HG03342 (cell line): ENCODE measurements at regions not wholly inside any gene's neighbourhood (a gene's known extent, or its start where the extent isn't known, plus 50 kb on each side); places are given as distances from the start of the nearest gene placed in this dataset.
"Not testable (repeated sequence)": the region's sequence is repeated elsewhere in the genome, so short reads cannot be mapped to it uniquely, and the experiment has no call there.

Experiments
- ATAC-seq: cut with Tn5 transposase; IDR thresholded peaks from one replicate; pipeline ENCODE4 v1.9.1; 2021; ENCODE audit warnings: mild to moderate bottlenecking, moderate library complexity; ENCODE audit not compliant: unreplicated experiment

- no peak for ATAC-seq
Observed at GRCh38 chr13:56515441-56515840, 625.3 kb upstream of the PRR20A start.

DNA sequence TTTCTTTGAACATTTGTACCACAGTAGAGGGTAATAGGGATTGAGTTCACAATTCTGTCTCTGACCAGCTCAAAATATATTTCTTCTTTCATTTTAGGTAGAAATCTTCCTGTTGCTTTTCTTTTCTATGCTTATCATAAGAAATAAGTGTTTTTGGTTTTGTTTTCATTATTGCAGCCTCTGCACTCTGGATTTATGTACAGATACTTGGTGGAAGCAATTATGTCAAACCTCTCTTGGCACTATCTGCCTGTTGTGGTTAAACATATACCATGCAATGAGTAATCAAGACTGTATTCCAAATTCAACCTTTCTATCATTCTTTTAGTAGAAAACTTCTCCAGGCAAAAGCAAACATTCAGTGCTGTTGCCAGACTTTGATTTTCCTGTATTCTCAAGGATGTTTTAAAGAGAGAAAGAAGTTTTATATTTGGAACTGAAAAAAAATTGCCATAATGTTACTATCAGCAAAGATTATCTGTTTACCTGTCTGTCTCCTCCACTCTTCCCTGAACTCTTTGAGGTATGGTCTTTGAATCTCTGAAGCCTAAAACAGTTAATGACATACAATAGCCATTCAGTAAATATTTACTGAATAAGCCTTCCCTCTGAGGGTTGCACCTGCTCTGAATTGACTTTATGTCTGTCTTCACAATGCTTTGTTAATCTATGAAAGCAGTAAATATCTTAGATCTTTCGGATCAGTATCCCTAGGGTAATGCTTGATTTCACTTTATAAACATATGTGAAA lies 612.5 kb upstream of the PRR20A start:
- no peak for ATAC-seq

DNA sequence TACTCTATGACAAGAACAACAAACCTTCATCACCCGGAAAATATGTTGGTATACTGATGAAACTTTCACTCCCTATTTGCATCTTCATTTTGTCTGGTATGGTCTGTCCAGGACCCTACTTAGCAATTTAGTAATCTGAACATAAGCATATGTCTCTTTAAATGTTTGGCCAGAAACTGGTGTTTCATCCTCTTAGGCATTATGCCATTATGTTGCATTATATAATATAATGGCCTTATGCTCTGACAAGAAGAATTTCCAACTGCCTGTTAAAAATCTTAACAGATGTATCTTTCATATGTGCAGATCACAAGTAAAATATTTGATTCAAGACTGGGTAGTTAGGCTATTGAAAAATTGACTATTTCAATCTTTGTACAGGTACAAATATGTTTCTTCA lies 610.6 kb upstream of the PRR20A start:
- ATAC-seq: no peak

- ATAC-seq: not testable (repeated sequence)
Observed at GRCh38 chr13:56547921-56548320, 592.8 kb upstream of the PRR20A start.

DNA sequence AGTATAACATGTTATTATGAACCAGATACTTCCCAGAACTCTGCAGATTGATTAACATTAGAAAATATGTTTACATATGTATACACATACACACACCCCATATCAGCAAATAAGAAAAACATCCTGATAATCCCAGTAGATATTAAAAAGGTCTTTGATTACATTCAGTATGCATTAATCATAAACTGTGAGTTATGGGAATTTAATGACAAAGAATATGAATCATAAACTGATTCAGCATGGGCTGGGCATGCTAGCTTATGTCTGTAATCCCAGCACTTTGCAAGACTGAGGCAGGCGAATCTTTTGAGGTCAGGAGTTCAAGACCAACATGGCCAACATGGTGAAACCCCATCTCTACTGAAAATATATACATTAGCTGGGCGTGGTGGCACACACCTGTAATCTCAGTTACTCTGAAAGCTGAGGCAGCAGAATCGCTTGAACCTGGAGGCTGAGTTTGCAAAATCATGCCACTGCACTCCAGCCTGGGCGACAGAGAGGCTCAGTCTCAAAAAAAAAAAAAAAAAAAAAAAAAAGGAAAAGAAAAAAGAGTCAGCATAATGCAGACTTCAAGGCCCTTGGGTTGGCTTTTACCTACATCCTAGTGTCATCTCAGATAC lies 581.9 kb upstream of the PRR20A start:
- ATAC-seq: no peak

DNA sequence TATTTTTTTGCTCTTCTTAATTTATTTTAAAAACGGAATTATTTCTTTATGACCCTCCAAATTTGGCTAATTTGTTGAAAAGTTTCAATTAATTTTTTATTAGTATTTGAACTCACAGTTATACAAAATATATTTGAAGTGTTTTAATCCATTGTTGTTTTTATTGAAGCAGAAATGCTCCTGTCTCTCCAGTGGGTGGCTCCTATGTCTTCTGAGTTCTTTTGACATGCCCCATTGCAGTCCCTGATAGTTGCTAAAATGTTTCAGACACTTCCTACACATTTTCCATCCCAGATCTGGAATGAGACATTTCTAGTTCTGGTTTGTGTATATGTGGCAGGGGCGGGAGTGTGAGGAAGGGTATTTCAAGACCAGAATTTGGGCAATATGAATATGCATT lies 579.4 kb upstream of the PRR20A start:
- ATAC-seq: no peak

DNA sequence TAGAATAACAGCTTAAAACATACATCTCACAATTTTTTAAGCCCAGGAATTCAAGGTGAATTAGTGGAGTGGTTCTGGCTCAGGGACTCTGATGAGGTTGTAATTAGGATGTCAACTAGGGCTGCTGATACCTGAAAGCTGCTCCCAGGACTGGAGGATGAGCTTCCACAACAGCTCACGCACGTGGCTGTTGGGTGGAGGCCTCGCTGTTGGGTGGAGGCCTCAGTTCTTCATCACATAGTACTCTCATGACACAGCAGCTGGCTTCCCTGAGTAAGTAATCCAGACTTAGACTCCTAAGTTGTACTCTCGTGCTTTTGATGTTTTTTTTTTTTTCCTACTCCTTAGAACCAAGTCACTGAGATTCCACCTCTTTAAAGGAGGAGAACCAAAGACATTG lies 577.1 kb upstream of the PRR20A start:
- no peak for ATAC-seq

DNA sequence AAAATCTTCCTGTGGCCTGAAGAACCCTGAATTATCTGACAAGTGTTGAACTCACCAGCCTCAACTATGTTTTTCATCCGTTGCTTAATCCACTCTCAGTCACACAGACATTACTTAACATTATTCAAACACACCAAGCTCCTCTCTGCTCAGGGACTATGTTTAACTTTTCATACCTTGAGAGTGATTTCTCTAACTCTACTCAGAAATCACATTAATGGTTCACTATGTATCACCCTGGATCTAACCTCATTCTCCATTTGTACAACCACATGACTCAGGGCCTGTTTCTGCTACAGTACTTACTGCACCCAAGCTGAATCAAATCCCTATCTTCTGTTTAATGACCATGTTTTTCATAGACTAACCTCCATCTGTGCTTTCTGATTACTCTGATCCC lies 553.7 kb upstream of the PRR20A start:
- no peak for ATAC-seq

- no peak for ATAC-seq
Observed at GRCh38 chr13:56615572-56615971, 525.1 kb upstream of the PRR20A start.

- no peak for ATAC-seq
Observed at GRCh38 chr13:56622840-56623239, 517.9 kb upstream of the PRR20A start.

GRCh38 chr13:56628886-56629285 lies 511.8 kb upstream of the PRR20A start:
- ATAC-seq: not testable (repeated sequence)

GRCh38 chr13:56631060-56631459 lies 509.7 kb upstream of the PRR20A start:
- not testable (repeated sequence) for ATAC-seq

- ATAC-seq: no peak
Observed at GRCh38 chr13:56653043-56653442, 487.7 kb upstream of the PRR20A start.

- no peak for ATAC-seq
Observed at GRCh38 chr13:56659041-56659471, 481.7 kb upstream of the PRR20A start.

GRCh38 chr13:56670563-56670962 lies 470.2 kb upstream of the PRR20A start:
- no peak for ATAC-seq

- no peak for ATAC-seq
Observed at GRCh38 chr13:56681404-56681803, 459.3 kb upstream of the PRR20A start.

DNA sequence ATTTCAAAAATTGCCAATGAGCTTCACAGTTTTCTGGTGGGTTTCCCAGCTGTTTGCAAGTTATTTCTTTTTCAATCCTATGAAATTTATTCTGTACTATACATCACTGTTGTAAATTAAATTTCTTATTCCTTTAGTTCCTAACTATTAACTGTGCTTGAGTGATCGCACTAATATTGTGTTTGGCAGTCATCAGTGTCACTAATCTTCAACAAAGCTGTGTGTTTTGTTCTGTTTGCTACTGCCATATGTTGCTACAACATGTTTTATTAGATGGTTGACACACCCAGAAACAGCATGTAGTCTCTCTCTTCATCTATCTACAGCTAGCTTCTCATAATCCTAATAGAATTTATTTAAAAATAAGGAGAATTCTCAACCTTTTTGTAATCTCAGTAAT lies 453.6 kb upstream of the PRR20A start:
- no peak for ATAC-seq

GRCh38 chr13:56697011-56697410 lies 443.7 kb upstream of the PRR20A start:
- no peak for ATAC-seq

DNA sequence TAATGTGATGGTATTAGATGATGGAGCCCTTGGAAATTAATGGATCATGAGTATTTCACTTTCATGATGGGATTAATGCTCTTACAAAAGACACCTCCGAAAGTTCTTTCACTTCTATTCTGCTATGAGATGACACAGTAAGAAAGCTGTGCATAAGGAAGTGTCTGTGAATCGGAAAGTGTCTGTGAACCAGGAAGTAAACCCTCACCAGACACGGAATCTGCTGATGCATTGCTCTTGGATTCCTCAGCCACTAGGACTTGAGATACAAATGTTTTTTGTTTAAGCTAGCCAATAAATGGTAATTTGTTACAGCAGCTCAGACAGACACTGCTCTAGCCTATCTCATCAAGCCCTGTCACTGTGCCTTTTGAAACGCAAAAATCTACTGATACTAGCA lies 440.4 kb upstream of the PRR20A start:
- ATAC-seq: no peak

DNA sequence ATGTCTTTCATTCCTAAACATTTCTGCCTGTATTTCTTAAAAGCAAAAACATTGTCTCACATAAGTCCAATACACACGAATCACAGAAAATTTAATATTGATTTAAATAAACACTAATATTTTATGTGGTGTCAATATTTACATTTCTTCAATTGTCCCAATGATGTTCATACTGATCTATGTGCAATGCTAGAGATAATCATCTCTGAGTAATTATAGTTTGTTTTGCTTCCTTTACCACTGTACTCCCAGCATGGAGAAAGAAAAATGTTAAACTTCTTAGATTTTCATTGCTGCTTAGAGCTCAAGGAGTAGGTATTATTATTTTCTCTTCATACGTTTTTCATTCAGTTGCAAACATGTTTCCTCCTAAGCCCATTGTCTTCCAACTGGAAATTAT lies 434.2 kb upstream of the PRR20A start:
- ATAC-seq: no peak

DNA sequence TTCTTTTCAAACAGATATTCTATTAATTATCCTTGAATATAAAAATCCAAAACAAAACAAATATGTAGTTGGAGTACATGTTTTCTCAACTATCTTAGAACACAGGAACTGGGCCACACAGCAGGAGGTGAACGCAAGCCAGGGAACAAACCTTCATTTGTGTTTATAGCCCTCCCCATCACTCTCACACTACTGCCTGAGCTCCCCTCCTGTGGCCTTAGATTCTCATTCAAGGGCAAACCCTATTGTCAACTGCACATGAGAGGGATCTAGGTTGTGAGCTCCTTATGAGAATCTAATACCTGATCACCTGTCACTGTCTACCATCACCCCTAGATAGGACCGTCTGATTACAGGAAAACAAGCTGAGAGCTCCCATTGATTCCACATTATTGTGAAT lies 427.1 kb upstream of the PRR20A start:
- ATAC-seq: no peak

- no peak for ATAC-seq
Observed at GRCh38 chr13:56718791-56719190, 421.9 kb upstream of the PRR20A start.

DNA sequence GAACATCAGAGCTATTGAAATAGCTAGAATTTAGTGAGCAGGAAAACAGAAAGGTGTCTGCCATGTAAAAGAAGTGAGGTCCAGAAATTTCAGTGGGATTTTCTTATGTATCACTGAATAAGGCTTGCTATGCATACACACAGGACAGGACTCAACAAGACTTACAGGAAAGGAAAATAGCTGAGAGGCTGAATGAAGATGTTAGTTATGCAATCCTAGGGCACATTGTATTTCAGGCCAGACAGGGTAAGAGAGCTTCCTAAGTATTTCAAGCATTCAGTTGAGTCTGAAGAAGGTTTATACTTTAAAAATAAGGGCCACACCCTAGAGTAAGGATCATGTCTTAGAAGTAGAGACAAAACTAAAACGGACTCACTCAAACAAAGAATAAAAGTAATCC lies 419.9 kb upstream of the PRR20A start:
- no peak for ATAC-seq
